ENCODE measurements at regions not wholly inside any gene's neighbourhood (a gene's known extent, or its start where the extent isn't known, plus 50 kb on each side); places are given as distances from the start of the nearest gene placed in this dataset.

DNA sequence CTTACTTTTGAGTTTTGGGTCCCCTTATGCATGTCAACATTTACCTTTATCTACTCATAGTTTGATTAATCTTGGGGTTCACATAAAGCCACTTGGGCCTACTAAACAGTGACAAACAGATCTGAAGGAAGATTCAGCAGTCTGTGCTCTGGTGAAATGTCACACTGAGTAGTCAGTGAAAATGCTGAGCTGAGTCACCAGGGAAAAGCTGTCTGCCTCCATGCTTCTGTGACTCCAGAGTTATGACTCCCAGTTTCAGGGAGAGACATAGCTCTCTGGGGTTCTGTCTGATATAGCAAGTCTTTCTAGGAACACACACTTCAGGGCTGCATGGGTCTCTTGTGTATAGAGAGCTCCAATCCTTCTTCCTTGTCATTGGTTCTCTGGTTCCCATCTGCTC, 406.3 kb upstream of the FAR2 start:
- ChIA-PET CTCF (no interaction called here), POLR2A (no interaction called here)
- H3K27ac Mint-ChIP-seq (ENCODE audit: unreplicated experiment) = no peak overlapping the region

DNA sequence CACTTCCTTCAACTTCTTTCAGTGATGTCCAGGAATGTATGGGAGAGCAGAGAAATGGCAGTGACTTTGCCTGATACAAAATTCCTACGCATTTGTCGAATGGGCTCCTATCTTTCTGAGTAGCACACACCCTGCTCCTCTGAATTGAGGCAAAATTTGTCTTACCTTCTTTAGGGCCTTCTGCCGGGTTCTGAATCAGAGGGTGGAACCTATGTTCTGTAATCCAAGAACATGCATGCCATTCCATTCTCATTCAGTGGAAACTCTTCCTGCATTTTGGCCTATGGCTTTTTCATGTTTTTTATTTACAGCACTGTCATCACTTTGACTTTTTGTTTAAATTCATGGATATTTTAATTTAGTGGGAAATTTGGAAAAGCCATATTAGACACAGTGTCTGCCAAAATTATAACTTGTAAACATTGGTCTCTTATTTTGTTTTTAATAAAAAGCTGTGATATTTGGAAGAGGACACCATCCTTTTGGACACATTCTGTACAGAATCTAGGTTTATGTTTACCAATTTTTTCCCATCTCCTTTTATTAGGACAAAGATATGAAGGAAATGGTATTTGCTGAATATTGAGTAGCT, 402.2 kb upstream of the FAR2 start:
- Mint-ChIP-seq H3K4me3 (ENCODE audit: unreplicated experiment) (no peak overlapping the region), H3K9me3 (ENCODE audit: unreplicated experiment) (no peaks in the 10 kb centered on the region), H3K4me1 (ENCODE audit: low read depth, unreplicated experiment) (no peaks in the 10 kb centered on the region), H3K36me3 (ENCODE audit: insufficient read depth, unreplicated experiment) (no peaks in the 10 kb centered on the region), H3K27me3 (ENCODE audit: insufficient read depth, unreplicated experiment) (no peaks in the 10 kb centered on the region), H3K27ac (ENCODE audit: unreplicated experiment) (no peak overlapping the region)
- DNase-seq = no peak
- TF ChIP-seq, protein P1, sequence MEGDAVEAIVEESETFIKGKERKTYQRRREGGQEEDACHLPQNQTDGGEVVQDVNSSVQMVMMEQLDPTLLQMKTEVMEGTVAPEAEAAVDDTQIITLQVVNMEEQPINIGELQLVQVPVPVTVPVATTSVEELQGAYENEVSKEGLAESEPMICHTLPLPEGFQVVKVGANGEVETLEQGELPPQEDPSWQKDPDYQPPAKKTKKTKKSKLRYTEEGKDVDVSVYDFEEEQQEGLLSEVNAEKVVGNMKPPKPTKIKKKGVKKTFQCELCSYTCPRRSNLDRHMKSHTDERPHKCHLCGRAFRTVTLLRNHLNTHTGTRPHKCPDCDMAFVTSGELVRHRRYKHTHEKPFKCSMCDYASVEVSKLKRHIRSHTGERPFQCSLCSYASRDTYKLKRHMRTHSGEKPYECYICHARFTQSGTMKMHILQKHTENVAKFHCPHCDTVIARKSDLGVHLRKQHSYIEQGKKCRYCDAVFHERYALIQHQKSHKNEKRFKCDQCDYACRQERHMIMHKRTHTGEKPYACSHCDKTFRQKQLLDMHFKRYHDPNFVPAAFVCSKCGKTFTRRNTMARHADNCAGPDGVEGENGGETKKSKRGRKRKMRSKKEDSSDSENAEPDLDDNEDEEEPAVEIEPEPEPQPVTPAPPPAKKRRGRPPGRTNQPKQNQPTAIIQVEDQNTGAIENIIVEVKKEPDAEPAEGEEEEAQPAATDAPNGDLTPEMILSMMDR (IDR thresholded peaks at IDR 0.05; ENCODE audit: insufficient read depth in 1 of 2, low read depth in 1 of 2, low read length in 1 of 2, severe bottlenecking in 1 of 2, unreplicated experiment in 1 of 2) = no peak
- no peaks in the 10 kb centered on the region for H3K4me1 ChIP-seq
- ChIA-PET POLR2A (no interaction called here), CTCF (no interaction called here)
- intact Hi-C loops (cut with micrococcal nuclease; ENCODE audit: unreplicated experiment) = no loop called here
- no peak overlapping the region for H3K4me3 ChIP-seq (ENCODE audit: low read depth, low read length)
- H3K9me3 ChIP-seq = no peaks in the 10 kb centered on the region
- no peaks in the 10 kb centered on the region for H3K27me3 ChIP-seq (replicated peaks; ENCODE audit: control insufficient read depth, insufficient read depth, low read length)
- no TSS peak for BruUV-seq (replicated peaks)
- H3K36me3 ChIP-seq (ENCODE audit: control insufficient read depth, insufficient read depth, low read length) = no peaks in the 10 kb centered on the region

More for the DNA sequence above, 406.3 kb upstream of the FAR2 start:
- no peaks in the 10 kb centered on the region for H3K9me3 ChIP-seq
- Mint-ChIP-seq H3K9me3 (ENCODE audit: unreplicated experiment) (no peaks in the 10 kb centered on the region), H3K27me3 (ENCODE audit: insufficient read depth, unreplicated experiment) (peaks cover 2% of the 10 kb centered on the region), H3K4me3 (ENCODE audit: unreplicated experiment) (no peak overlapping the region), H3K36me3 (ENCODE audit: insufficient read depth, unreplicated experiment) (no peaks in the 10 kb centered on the region), H3K4me1 (ENCODE audit: low read depth, unreplicated experiment) (no peaks in the 10 kb centered on the region)
- no peak for DNase-seq
- intact Hi-C loops (cut with micrococcal nuclease; ENCODE audit: unreplicated experiment) = no loop called here
- no peaks in the 10 kb centered on the region for H3K36me3 ChIP-seq (ENCODE audit: control insufficient read depth, insufficient read depth, low read length)
- H3K4me3 ChIP-seq (ENCODE audit: low read depth, low read length) = no peak overlapping the region
- no peaks in the 10 kb centered on the region for H3K27me3 ChIP-seq (replicated peaks; ENCODE audit: control insufficient read depth, insufficient read depth, low read length)
- TF ChIP-seq, protein P1 (IDR thresholded peaks at IDR 0.05; ENCODE audit: insufficient read depth in 1 of 2, low read depth in 1 of 2, low read length in 1 of 2, severe bottlenecking in 1 of 2, unreplicated experiment in 1 of 2) = no peak
- BruUV-seq (replicated peaks) = no TSS peak
- H3K4me1 ChIP-seq = no peaks in the 10 kb centered on the region

DNA sequence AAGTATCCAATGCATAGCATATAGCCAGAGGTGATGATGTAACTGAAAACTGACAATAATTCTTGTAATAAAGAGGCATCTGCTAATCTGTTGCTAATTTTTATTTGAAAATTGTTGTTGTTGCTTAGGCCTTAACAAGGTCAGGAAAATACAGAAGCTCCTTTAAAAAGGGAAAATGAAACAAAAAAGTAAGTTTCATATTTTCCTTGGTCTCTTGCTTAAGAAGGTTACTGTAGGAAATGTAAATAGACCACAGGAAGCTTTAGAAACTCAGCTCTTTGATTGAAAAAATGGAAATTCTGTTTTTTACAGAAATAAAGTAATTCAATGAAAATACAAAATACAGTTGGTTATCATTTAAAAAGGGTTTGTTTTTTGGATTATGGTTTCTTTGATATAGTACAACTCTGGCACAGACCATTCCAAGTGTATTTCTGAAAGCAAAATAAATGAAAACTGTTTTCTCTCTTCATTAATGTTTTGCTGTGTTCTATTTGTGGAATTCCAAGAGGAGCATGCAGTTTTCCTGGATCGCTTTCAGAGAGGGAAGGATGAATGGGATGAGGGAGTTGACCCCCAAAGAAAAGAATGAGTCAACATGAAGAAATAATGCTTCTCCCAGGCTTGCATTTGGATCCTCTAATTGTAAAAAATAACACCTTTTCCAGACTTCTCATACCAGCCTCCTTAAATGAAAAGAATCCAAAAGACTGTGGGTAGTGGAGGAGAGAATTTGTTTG, 398.0 kb upstream of the FAR2 start:
- no peak overlapping the region for H3K27ac Mint-ChIP-seq (ENCODE audit: unreplicated experiment)
- H3K9me3 ChIP-seq = no peaks in the 10 kb centered on the region
- POLR2A ChIA-PET = no interaction called here
- no peak overlapping the region for H3K4me3 ChIP-seq (ENCODE audit: low read depth, low read length)
- no peak overlapping the region for H3K4me3 Mint-ChIP-seq (ENCODE audit: unreplicated experiment)
- intact Hi-C loops (cut with micrococcal nuclease; ENCODE audit: unreplicated experiment) = no loop called here
- CTCF ChIA-PET = no interaction called here
- no peaks in the 10 kb centered on the region for H3K36me3 Mint-ChIP-seq (ENCODE audit: insufficient read depth, unreplicated experiment)
- H3K9me3 Mint-ChIP-seq (ENCODE audit: unreplicated experiment) = peaks cover 11% of the 10 kb centered on the region
- H3K4me1 ChIP-seq = no peaks in the 10 kb centered on the region
- TF ChIP-seq, protein P1 (IDR thresholded peaks at IDR 0.05; ENCODE audit: insufficient read depth in 1 of 2, low read depth in 1 of 2, low read length in 1 of 2, severe bottlenecking in 1 of 2, unreplicated experiment in 1 of 2) = no peak
- no peaks in the 10 kb centered on the region for H3K36me3 ChIP-seq (ENCODE audit: control insufficient read depth, insufficient read depth, low read length)
- H3K27me3 Mint-ChIP-seq (ENCODE audit: insufficient read depth, unreplicated experiment) = no peaks in the 10 kb centered on the region
- no peak for DNase-seq
- no peaks in the 10 kb centered on the region for H3K4me1 Mint-ChIP-seq (ENCODE audit: low read depth, unreplicated experiment)
- H3K27me3 ChIP-seq (replicated peaks; ENCODE audit: control insufficient read depth, insufficient read depth, low read length) = no peaks in the 10 kb centered on the region
- BruUV-seq (replicated peaks) = no TSS peak
